Suprapubic skin (tissue), 4 donors: ENCODE measurements at regions not wholly inside any gene's neighbourhood (a gene's known extent, or its start where the extent isn't known, plus 50 kb on each side); places are given as distances from the start of the nearest gene placed in this dataset.

Experiments
- DNase-seq, 2 donors: peaks; one replicate each; pipeline ENCODE4 v3.0.0-alpha.2; 2019; ENCODE audit warnings: low spot score in 2 of 2
- H3K27ac ChIP-seq: fragments of 200-600 bp; sonication (generic); one replicate; pipeline ENCODE4 v1.5.1; 2019
- H3K27me3 ChIP-seq: fragments of 200-600 bp; sonication (generic); one replicate; pipeline ENCODE4 v1.5.1; 2019
- H3K36me3 ChIP-seq: fragments of 200-600 bp; sonication (generic); one replicate; pipeline ENCODE4 v1.5.1; 2019
- H3K4me1 ChIP-seq: fragments of 200-600 bp; sonication (generic); one replicate; pipeline ENCODE4 v1.5.1; 2019
- H3K4me3 ChIP-seq: fragments of 200-600 bp; sonication (generic); one replicate; pipeline ENCODE4 v1.5.1; 2019; ENCODE audit warnings: mild to moderate bottlenecking
- H3K9me3 ChIP-seq: fragments of 200-600 bp; sonication (generic); one replicate; pipeline ENCODE4 v1.5.1; 2019
- EP300 ChIP-seq: sonication (generic); formaldehyde crosslinking; IDR thresholded peaks from one replicate; pipeline ENCODE4 v1.6.1; 2017; ENCODE audit warnings: antibody characterized with exemption
- POLR2A ChIP-seq, 2 donors: fragments of 450-650 bp; IDR thresholded peaks; one replicate each; pipeline ENCODE4 v1.6.1; 2017; ENCODE audit warnings: antibody characterized with exemption in 2 of 2, mild to moderate bottlenecking in 2 of 2, moderate library complexity in 2 of 2
- POLR2AphosphoS5 ChIP-seq, 3 donors: sonication (generic); formaldehyde crosslinking; IDR thresholded peaks; one replicate each; pipeline ENCODE4 v1.6.1; 2017; ENCODE audit warnings: antibody characterized with exemption in 3 of 3
- WGBS: methylation state at CpG from one replicate; pipeline ENCODE4 v1.1.5; 2018; 5-methylcytosine and 5-hydroxymethylcytosine counted together
- TF ChIP-seq, protein P1 (sequence below), 2 donors: fragments of 200-600 bp in 1 of 2; fragments of 450-650 bp in 1 of 2; sonication (generic) in 1 of 2; IDR thresholded peaks; one replicate each; pipeline ENCODE4 v1.5.1; 2016 to 2019; ENCODE audit warnings: antibody characterized with exemption in 2 of 2, mild to moderate bottlenecking in 1 of 2, moderate library complexity in 1 of 2

GRCh38 chr2:211170843-211171242, 614.4 kb downstream of the CPS1 start:
- WGBS: 93% methylated on average over 4 of the region's 4 CpGs

GRCh38 chr2:211174021-211174420, 617.6 kb downstream of the CPS1 start:
- Histone ChIP-seq H3K27ac (no peak overlapping the region), H3K9me3 (no peaks in the 10 kb centered on the region), H3K27me3 (no peaks in the 10 kb centered on the region), H3K36me3 (no peaks in the 10 kb centered on the region), H3K4me1 (no peaks in the 10 kb centered on the region), H3K4me3 (no peak overlapping the region)
- DNase-seq: no peak
- WGBS: 87% methylated on average over 2 of the region's 2 CpGs
- TF ChIP-seq, protein P1, sequence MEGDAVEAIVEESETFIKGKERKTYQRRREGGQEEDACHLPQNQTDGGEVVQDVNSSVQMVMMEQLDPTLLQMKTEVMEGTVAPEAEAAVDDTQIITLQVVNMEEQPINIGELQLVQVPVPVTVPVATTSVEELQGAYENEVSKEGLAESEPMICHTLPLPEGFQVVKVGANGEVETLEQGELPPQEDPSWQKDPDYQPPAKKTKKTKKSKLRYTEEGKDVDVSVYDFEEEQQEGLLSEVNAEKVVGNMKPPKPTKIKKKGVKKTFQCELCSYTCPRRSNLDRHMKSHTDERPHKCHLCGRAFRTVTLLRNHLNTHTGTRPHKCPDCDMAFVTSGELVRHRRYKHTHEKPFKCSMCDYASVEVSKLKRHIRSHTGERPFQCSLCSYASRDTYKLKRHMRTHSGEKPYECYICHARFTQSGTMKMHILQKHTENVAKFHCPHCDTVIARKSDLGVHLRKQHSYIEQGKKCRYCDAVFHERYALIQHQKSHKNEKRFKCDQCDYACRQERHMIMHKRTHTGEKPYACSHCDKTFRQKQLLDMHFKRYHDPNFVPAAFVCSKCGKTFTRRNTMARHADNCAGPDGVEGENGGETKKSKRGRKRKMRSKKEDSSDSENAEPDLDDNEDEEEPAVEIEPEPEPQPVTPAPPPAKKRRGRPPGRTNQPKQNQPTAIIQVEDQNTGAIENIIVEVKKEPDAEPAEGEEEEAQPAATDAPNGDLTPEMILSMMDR (IDR thresholded peaks at IDR 0.05): no peak
- no peak for TF ChIP-seq EP300
- TF ChIP-seq POLR2A (IDR thresholded peaks at IDR 0.05): no peak
- no peak for TF ChIP-seq POLR2AphosphoS5 (IDR thresholded peaks at IDR 0.05)

More at GRCh38 chr2:211170843-211171242, 614.4 kb downstream of the CPS1 start:
- Histone ChIP-seq H3K4me3 (no peak overlapping the region), H3K27ac (no peak overlapping the region), H3K36me3 (no peaks in the 10 kb centered on the region), H3K4me1 (no peaks in the 10 kb centered on the region), H3K27me3 (no peaks in the 10 kb centered on the region), H3K9me3 (no peaks in the 10 kb centered on the region)
- DNase-seq: no peak
- TF ChIP-seq POLR2A (IDR thresholded peaks at IDR 0.05): no peak
- TF ChIP-seq, protein P1 (IDR thresholded peaks at IDR 0.05): no peak

DNA sequence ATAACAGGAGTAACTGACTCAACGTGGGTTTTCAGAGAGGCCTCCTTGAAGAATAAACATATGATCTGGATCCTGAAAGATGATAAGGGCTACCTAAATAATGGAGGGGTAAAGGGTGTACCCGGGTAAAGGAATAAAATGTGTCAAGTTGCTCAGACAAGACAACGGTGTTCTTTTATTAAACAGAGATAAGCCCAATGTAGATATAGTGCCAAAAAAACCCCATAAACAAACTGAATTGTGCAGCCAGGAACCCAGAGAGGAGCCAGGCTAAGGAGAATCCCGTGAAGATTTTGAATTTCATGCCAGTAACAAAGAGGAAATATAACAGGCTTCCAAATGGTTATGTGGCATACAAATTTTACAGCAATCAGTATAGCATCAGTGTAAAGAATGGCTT, 618.2 kb downstream of the CPS1 start:
- Histone ChIP-seq H3K27ac (no peak overlapping the region), H3K36me3 (no peaks in the 10 kb centered on the region), H3K4me1 (no peaks in the 10 kb centered on the region), H3K27me3 (no peaks in the 10 kb centered on the region), H3K4me3 (no peak overlapping the region), H3K9me3 (no peaks in the 10 kb centered on the region)
- WGBS: 47% methylated on average over 4 of the region's 4 CpGs
- DNase-seq: no peak
- TF ChIP-seq EP300 (no peak), POLR2A (IDR thresholded peaks at IDR 0.05) (no peak), POLR2AphosphoS5 (IDR thresholded peaks at IDR 0.05) (no peak)
- TF ChIP-seq, protein P1 (IDR thresholded peaks at IDR 0.05): no peak

DNA sequence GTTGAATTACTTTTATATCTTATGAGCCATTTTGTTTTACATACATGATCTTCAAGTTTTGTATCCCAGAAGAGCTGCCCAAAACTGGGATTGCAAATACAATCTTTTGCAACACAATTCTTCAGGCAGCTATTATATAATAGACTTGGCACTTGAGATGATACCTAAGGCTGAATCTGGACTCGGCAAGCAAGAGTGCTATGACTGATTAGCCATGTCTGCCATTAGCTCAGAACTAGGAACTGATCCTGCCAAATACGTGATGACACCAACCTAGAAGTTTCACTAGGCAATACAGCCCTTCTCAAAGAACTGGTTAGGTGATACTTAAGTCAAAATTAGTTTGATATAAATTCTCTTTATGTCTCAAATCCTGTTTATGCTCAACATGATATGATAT, 619.6 kb downstream of the CPS1 start:
- no peaks in the 10 kb centered on the region for H3K27me3 ChIP-seq
- H3K36me3 ChIP-seq: no peaks in the 10 kb centered on the region
- 31% methylated on average over 2 of the region's 2 CpGs for WGBS
- H3K9me3 ChIP-seq: no peaks in the 10 kb centered on the region
- no peak overlapping the region for H3K4me3 ChIP-seq
- no peaks in the 10 kb centered on the region for H3K4me1 ChIP-seq
- TF ChIP-seq POLR2AphosphoS5 (IDR thresholded peaks at IDR 0.05) (no peak), EP300 (no peak), POLR2A (IDR thresholded peaks at IDR 0.05) (no peak)
- TF ChIP-seq, protein P1 (IDR thresholded peaks at IDR 0.05): no peak
- DNase-seq: no peak
- no peak overlapping the region for H3K27ac ChIP-seq

DNA sequence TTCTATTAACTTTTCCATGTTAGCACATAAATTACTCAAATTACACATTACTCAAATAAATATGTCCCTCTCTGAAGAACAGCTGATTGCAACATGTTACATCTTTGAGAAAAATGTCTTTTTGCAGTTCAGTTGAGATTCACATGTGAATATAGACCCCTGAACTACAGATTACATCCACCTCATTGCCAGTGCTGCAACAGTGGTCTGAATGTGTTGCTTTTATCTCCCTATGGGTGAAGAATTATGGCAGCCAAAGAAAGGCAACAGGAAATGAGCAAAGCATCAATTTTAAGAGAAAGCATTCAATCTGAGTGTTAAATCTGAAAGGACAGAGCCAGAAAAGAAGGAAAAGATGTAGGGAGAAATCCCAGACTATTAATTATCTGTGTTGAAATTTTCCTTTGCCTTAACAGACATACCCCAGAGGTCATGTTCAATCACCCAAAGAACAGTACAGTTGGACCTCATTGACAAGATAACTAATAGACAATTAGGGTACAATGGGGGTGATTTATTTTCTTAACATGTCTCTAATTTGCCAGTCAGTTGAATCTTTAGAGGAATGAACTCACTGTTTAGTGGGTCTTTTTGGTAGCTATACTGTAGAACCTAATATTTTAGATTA, 620.2 kb downstream of the CPS1 start:
- DNase-seq: no peak
- Histone ChIP-seq H3K9me3 (no peaks in the 10 kb centered on the region), H3K4me3 (no peak overlapping the region), H3K36me3 (no peaks in the 10 kb centered on the region), H3K27me3 (no peaks in the 10 kb centered on the region), H3K4me1 (no peaks in the 10 kb centered on the region), H3K27ac (no peak overlapping the region)
- TF ChIP-seq POLR2A (IDR thresholded peaks at IDR 0.05) (no peak), EP300 (no peak), POLR2AphosphoS5 (IDR thresholded peaks at IDR 0.05) (no peak)
- TF ChIP-seq, protein P1 (IDR thresholded peaks at IDR 0.05): no peak
